GM18505 (cell line): ENCODE measurements at regions not wholly inside any gene's neighbourhood (a gene's known extent, or its start where the extent isn't known, plus 50 kb on each side); places are given as distances from the start of the nearest gene placed in this dataset.

ENCODE experiments used
- ATAC-seq: cut with Tn5 transposase; IDR thresholded peaks from one replicate; pipeline ENCODE4 v1.9.1; 2021; ENCODE audit not compliant: unreplicated experiment
- POLR2A ChIP-seq: IDR thresholded peaks from 4 replicates; pipeline ENCODE4 v1.6.1; 2011; ENCODE audit warnings: borderline replicate concordance; ENCODE audit not compliant: insufficient read depth, insufficient read length; ENCODE audit errors: extremely low read depth

DNA sequence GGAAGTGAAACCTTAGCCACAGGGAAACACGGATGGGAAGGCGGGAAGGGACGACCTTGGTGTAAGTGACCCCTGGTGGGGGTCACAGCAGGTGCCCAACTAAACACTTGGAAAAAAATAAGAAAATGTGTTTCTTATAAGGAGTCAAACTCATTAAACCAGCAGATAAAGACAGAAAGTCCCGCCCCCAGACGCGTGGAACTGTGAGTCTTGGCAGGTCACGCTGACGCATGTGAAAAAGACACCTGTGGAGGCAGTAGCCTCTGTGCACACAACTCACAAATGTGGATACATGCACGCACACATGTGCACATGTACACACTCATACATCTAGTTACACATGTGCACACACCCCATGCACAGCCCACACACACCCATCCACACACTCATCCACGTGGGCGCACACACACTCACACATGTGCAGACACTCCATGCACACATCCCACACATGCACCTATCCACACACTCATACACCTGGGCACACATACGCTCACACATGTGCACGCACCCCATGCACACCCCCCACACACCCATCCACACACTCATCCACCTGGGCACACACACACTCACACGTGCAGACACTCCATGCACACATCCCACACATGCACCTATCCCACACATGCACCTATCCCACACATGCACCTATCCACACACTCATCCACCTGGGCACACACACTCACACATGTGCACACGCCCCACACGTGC lies 432.4 kb downstream of the SOX9 start:
- TF ChIP-seq POLR2A: no peak
- ATAC-seq: no peak

DNA sequence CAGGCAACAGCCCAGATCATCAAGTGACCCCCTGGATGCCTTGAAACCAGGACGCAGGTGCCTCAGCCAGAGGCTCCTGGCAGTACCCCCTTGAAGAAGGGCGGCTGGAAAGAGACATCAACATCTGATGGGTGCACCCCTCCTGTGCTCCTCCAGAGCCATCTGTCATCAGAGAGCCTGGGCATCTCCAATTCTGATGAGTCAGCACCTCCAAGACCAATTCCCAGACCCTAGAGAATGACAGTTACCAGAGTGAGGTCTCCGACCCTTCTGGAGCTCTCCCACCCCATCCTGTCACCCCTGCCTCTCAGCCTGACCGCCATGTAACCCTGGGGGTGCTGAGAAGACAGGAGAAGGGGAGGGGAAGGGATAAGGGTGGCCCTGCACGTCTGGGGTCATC lies 433.7 kb downstream of the SOX9 start:
- ATAC-seq: no peak
- no peak for TF ChIP-seq POLR2A

DNA sequence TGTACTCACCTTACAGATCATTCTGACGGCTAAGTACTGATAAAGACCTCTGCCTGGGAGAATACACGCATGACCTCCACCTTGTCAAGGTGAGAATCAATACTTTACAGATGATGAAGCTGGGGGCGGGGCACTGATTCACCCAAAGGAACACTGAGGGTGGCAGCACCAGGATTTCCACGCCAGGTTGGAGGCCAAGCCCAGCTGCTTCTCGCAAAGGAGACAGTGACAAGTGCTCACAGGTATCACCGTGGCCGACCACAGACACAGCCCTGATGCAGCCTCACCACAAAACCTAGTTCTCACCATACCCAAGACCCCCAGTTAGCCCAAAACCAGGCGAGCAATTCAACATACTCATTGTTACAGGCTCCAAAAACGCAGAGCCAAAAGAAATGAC lies 434.2 kb downstream of the SOX9 start:
- ATAC-seq: no peak
- no peak for TF ChIP-seq POLR2A

DNA sequence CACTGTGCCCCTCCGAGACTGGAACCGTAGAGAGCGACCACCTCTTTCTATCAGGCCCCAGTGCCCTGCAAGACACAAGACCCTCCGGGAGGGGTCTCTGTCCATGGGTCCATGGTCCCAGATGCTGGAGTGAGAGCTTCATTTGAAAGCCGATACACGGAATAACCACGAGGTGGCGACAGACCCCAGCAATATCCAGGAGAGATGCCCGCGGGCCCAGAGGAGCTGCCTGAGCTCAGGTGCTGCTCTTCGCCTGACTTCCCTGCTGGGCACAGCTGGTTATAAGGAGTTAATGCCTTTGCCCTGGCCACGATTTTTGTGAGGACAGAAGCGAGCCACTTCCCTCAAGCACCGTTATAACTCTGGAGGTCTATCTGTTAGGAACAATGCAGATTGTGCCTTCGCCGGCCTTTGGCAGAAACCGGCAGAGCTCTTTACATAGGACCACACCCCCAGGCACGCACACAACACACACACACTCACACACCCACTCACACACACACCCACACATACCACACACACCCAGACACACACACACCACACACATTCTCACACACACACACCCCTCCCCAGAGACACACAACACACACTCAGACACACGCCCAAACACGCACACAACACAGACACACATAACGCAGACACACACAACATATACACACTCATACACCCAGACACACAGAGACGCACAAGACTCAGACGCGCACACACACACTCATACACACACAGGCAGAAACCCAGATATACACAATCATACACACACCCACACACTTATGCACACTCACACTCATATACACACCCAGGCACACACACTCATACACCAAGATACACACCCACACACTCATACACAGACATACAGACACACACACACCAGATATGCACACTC lies 436.4 kb downstream of the SOX9 start:
- no peak for TF ChIP-seq POLR2A
- peak; percentile 55 for ATAC-seq

DNA sequence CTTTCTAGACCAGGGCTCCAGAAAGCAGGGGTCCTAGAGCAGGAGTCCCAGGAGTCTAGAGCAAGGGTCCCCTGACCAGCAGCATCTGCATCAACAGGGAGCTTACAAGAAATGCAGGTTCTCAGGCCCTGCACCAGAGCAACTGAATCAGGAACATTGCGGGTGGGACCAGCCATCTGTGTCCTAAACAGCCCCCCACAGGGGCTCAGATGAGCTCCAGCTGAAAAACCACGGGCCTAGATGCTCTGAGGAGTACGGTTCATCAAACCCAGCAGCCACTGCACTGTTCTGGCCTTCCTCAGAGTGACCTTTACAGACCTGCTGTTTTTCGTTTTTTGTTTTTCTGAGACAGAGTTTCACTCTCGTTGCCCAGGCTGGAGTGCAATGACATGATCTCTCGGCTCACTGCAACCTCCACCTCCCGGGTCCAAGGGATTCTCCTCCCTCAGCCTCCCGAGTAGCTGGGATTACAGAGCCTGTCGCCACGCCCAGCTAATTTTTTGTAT lies 438.2 kb downstream of the SOX9 start:
- TF ChIP-seq POLR2A: no peak
- no peak for ATAC-seq

DNA sequence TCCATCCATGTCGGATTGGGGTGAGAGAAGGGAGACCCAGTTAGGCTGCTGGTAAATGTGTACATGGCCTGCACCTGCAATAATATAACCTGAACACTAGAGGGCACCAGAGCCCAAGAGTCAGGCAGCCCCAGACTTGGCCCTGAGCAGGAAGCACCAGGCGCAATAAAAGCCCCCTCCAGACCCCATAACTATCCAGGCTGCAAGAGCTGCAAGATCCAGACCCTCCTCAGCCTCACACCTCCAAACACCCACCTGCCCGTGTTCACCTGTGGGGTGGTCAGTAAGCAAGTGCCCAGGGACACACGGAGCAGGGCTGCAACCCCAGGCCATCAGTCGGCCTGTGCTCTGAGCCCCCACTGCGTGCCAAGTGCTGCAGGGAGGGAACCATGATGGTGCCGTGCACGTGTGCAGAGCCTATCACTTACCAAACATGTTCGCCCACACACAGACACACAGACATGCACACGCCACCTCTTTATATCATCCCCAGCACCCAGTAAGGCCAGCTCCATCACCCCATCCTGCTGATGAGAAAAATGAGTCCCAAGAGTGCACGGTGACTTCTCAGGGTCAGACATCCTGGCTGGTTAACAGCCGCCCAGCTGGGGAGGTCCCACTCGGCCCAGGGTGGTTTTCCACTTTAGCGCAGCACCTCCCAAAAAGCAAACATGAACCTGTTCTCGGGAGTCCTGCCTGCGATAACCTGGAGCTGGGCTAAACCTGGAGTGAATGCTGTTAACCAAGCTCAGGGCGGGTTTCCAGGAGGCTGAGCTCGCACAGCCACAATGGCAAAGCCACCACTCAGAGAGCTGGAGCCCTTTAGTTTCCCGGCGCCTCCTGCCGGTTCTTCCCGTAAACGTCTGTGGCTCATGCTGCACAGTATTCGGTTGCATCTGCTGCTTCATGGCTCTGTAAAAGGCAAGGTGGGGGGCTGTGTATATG lies 439.8 kb downstream of the SOX9 start:
- ATAC-seq: no peak
- no peak for TF ChIP-seq POLR2A

DNA sequence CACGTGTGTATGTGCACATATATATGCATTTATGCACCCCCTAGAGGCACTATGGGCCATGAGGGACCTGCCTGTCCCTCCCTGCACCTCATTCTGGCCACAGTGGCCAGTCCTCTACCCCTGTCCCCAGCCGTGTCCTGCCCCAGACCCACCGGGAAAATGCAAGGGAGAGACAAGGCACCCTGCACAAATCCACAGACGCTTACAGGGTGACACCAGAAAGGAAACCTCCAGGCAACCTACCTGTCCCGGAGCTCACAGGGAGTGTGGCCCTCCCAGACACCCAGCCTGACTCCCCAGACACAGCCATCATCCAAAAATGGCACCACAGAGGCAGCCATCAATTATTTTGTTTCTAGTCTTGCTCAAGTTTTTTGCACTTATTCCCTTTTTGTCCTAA lies 440.4 kb downstream of the SOX9 start:
- ATAC-seq: no peak
- no peak for TF ChIP-seq POLR2A

DNA sequence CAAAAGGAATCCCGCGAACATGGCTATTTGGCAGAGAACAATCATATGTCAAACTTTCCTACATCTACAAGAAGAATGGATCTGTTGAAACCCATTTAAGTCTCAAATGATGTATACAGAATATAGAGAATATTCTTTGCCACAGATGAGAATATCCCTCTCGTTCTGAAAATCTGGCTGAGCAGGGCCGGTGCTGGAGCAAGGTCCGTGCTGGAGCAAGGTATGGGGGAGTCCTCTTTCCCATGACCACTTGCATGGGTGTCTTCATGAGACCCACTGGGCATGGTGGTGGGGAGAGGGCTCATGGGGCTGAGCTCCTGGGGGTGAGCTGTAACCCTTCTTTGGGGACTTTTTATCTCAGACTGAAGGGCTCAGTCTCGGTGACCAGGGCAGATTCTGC lies 440.9 kb downstream of the SOX9 start:
- ATAC-seq: no peak
- TF ChIP-seq POLR2A: no peak

DNA sequence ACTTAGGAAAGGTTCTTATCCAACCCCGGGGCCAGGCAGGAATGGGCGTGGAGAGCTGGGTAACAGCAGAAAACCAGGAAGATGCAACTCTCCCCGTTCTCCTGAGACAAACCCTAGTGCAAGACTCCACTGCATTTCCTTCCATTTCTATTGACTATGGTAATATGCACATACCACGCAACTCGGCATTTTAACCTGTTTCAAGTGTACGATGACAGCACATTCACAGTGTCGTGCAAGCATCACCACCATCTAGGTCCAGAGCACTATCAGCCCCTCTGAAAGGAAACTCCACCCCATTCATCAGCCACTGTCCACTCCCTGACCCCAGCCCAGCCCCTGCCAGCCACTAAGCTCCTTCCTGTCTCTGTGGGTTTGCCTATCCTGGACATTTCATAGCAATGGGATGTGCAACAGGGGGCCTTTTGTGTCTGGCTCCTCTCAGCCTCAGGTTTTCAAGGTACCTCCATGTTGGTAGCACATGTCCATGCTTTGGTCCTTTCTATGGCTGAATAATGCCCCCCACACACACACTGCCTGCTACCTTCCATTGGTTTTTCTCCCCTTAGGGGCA lies 441.9 kb downstream of the SOX9 start:
- no peak for TF ChIP-seq POLR2A
- ATAC-seq: no peak

DNA sequence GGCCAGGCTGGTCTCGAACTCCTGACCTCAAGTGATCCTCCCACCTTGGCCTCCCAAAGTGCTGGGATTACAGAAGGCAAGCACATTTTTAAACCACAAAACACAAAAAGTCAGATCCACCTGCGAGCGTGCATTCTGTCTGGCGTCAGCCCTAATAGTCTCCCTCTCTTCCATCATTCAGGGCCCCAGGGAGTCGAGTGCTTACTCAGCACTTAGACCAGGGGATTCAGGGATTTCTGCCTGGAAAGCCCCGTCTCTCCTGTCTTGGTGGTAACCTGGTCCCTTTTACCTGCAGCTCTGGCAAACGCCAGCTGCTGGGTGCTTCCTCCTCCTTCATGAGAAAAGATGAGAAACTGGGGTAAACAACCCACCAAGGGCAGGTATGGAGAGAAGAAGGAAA lies 443.1 kb downstream of the SOX9 start:
- no peak for TF ChIP-seq POLR2A
- no peak for ATAC-seq

DNA sequence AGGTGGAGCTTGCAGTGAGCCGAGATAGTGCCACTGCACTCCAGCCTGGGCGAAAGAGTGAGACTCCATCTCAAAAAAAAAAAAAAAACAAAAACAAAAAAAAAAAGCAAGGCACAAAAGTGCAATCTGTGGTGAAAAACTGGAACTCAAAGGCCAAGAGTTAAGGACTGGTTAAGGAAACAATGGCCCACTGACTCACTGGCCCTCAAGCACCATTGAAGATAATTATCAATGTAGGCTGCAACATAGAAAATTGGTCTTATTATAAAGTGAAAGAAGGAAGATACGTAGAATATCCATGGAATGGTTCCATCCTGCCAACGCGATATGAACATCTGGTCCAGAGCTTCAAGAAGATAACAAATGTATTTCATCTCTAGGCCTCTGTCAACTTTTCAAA lies 444.2 kb downstream of the SOX9 start:
- TF ChIP-seq POLR2A: no peak
- no peak for ATAC-seq

DNA sequence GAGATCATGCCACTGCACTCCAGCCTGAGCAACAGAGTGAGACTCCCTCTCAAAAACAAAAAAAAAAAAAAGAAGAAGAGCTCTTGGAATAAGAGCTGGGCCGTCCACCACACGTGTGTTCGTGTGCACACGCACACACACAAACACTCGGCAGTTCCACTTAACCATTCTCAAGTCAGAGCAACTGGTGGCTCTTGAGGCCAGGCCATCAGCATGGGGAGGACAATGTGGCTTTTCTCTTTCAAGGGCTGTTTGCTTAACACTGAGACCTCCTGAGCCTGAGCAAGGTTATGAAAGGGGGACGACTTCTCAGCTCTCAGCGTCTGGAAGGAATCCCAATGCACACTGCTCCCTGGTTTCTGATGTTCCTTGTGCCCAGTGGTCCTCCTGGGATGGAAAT lies 444.9 kb downstream of the SOX9 start:
- ATAC-seq: no peak
- no peak for TF ChIP-seq POLR2A

DNA sequence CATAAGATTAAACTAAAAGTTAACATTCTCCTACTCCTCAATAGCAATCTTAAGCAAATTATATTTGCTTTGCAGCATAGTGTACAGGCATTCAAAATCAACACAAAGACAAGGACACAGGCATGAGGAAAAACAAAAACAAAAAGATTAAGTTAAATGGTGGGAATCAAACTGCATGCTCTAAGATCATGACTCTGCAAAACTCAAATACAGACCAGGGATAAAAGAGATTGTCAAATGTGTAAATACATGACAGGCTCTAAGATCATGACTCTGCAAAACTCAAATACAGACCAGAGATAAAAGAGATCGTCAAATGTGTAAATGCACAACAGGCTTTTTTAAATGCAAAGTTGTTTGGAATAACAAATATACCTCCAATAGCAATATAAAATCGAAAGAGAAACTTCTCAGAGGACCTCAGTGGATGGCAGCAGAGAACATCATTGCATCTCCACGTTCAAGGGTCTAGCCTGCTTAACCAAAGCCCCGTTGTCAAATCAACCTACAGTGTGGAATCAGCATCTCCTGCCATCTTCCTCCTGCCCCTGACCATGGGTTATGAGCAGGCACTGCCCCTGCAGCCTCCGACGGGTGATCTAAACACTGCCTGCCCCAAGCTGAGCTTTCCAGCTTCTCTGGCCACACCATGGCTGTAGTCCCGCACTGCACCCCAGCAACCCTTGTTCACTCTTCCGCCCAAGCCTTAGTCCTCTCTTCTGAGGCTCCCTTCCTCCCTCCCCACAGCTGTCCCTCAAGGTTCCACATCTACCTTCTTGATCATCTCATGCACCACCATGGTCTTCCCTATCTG lies 446.1 kb downstream of the SOX9 start:
- no peak for ATAC-seq
- no peak for TF ChIP-seq POLR2A

DNA sequence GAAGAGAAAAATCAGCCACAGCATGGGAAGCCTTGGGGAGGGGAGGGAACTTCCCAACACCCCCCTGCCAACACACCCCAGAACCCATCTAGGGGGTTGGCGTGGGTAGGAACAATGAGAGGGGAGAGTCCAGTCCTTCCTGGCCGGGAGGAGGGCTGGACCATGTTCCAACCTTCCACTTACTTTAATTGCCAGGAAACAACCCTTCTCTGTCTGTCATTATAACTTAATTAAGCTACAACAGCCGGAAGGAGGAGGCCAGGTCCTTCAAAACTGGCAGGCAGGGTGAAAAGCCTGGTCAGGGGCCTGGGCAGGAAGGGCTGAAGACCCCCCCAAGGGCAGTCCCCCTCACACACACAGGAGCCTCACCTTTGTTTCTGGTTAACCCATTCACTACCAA lies 447.0 kb downstream of the SOX9 start:
- TF ChIP-seq POLR2A: no peak
- ATAC-seq: no peak
